ENCODE measurements at regions not wholly inside any gene's neighbourhood (a gene's known extent, or its start where the extent isn't known, plus 50 kb on each side); places are given as distances from the start of the nearest gene placed in this dataset.

- TF ChIP-seq EP300 (IDR thresholded peaks at IDR 0.05; ENCODE audit: low read depth) (no peak), CTCF (IDR thresholded peaks at IDR 0.05) (no peak)
These were observed 198.1 kb upstream of the HABP2 start for GRCh38 chr10:113354711-113355110.
